B cell (primary cell): ENCODE measurements at regions not wholly inside any gene's neighbourhood (a gene's known extent, or its start where the extent isn't known, plus 50 kb on each side); places are given as distances from the start of the nearest gene placed in this dataset.

Experiments
- CTCF ChIP-seq: fragments of 200-600 bp; IDR thresholded peaks from one replicate; pipeline ENCODE4 v1.8.0; 2022; ENCODE audit warnings: antibody characterized with exemption, mild to moderate bottlenecking
- EZH2 ChIP-seq: IDR thresholded peaks from 2 replicates; pipeline ENCODE4 v1.6.1; 2012; ENCODE audit warnings: borderline replicate concordance, low read depth, mild to moderate bottlenecking, moderate library complexity, low read length; ENCODE audit not compliant: insufficient read depth, poor library complexity, severe bottlenecking

GRCh38 chr4:60913002-60913401 lies 287.1 kb upstream of the ADGRL3 start:
- TF ChIP-seq CTCF (no peak), EZH2 (no peak)
